ENCODE measurements at regions not wholly inside any gene's neighbourhood (a gene's known extent, or its start where the extent isn't known, plus 50 kb on each side); places are given as distances from the start of the nearest gene placed in this dataset.

GRCh38 chr3:25002052-25002451 lies 426.0 kb upstream of the RARB start:
- TF ChIP-seq MAX (CRISPR knock-in tag; IDR thresholded peaks at IDR 0.05): no peak
- TF ChIP-seq NRF1 (conservative IDR thresholded peaks at IDR 0.05 in 1 of 2, IDR thresholded peaks at IDR 0.05 in 1 of 2): no peak
- TF ChIP-seq POLR2A (conservative IDR thresholded peaks at IDR 0.05): no peak
- no peak for TF ChIP-seq YY1 (IDR thresholded peaks at IDR 0.05; ENCODE audit: borderline replicate concordance in 1 of 3, control insufficient read depth in 1 of 3, extremely low read depth in 1 of 3, insufficient read depth in 3 of 3, insufficient read length in 1 of 3, insufficient replicate concordance in 2 of 3, low read depth in 1 of 3, low read length in 2 of 3)
- TF ChIP-seq ATF2 (CRISPR knock-in tag; IDR thresholded peaks at IDR 0.05): no peak
- no peak for TF ChIP-seq CTCF (IDR thresholded peaks at IDR 0.05 in 2 of 3, conservative IDR thresholded peaks at IDR 0.05 in 1 of 3; ENCODE audit: insufficient read depth in 2 of 3, low read depth in 1 of 3, low read length in 3 of 3)
- TF ChIP-seq HNRNPUL1 (IDR thresholded peaks at IDR 0.05; ENCODE audit: low read length): no peak

Measured in K562 (cell line).